GM12878 (cell line): ENCODE measurements at regions not wholly inside any gene's neighbourhood (a gene's known extent, or its start where the extent isn't known, plus 50 kb on each side); places are given as distances from the start of the nearest gene placed in this dataset.

Experiments
- ATAC-seq: fragments of 200-7000 bp; cut with Tn5 transposase; 3 replicates; pipeline ENCODE4 v1.9.1; 2020; ENCODE audit warnings: mild to moderate bottlenecking, moderate library complexity
- BruUV-seq: library from RNA; stranded (reverse); fragments of 400-500 nt; replicated peaks from 2 replicates; lab custom pipeline; 2021; lab: Mats Ljungman, UMichigan
- CTCF ChIA-PET: fragments of 300-600 bp; sonication (Branson Sonifier 250); formaldehyde crosslinking; extraction: SDS; loops from one replicate; lab custom pipeline; 2021; ENCODE audit warnings: inconsistent platforms; lab: Yijun Ruan, JAX
- POLR2A ChIA-PET: fragments of 350-600 bp; formaldehyde crosslinking; extraction: SDS; loops from one replicate; lab custom pipeline; 2021; ENCODE audit warnings: inconsistent platforms; lab: Charles Lee
- RAD21 ChIA-PET: fragments of 300-600 bp; sonication (Branson Sonifier 250); formaldehyde crosslinking; loops from one replicate; lab custom pipeline; 2023; ENCODE audit warnings: antibody characterized with exemption; ENCODE audit not compliant: unreplicated experiment; lab: Charles Lee
- SMC1A ChIA-PET: fragments of 300-600 bp; sonication (Branson Sonifier 250); formaldehyde crosslinking; loops from one replicate; lab custom pipeline; 2023; ENCODE audit not compliant: unreplicated experiment, uncharacterized antibody; lab: Charles Lee
- DNase-seq: peaks from one replicate; pipeline ENCODE4 v3.0.0-alpha.2; 2011; ENCODE audit warnings: low read depth, low spot score
- FAIRE-seq: peaks from 3 replicates; lab custom pipeline; 2011; peaks lifted over from hg19 to GRCh38; lab: Jason Lieb, UNC
- H2AFZ ChIP-seq: 2 replicates; pipeline ENCODE4 v1.6.0; 2011; ENCODE audit warnings: low read depth, low read length, control low read depth; ENCODE audit not compliant: control insufficient read depth
- H3K27ac ChIP-seq: 2 replicates; pipeline ENCODE4 v1.5.1; 2011; ENCODE audit warnings: control low read depth; ENCODE audit not compliant: control insufficient read depth, insufficient read depth
- H3K27me3 ChIP-seq, 2 experiments: replicated peaks in 1 of 2; 2 replicates each; pipeline versions ENCODE4 v1.6.0 to v1.6.1; 2011; ENCODE audit warnings: low read length in 1 of 2; ENCODE audit not compliant: control insufficient read depth in 2 of 2, insufficient read depth in 2 of 2
- H3K36me3 ChIP-seq, 2 experiments: 2 replicates each; pipeline ENCODE4 v1.5.1; 2011; ENCODE audit warnings: low read length in 1 of 2; ENCODE audit not compliant: control insufficient read depth in 2 of 2, insufficient read depth in 2 of 2
- H3K4me1 ChIP-seq: 2 replicates; pipeline ENCODE4 v1.6.1; 2011; ENCODE audit warnings: mild to moderate bottlenecking, low read length, moderate library complexity, mixed read lengths; ENCODE audit not compliant: control insufficient read depth, insufficient read depth
- H3K4me2 ChIP-seq: 2 replicates; pipeline ENCODE4 v1.6.0; 2011; ENCODE audit warnings: control low read depth; ENCODE audit not compliant: control insufficient read depth, insufficient read depth
- H3K4me3 ChIP-seq: fragments of 200-600 bp; sonication (generic); 2 replicates; pipeline ENCODE4 v1.5.1; 2016
- H3K79me2 ChIP-seq: 2 replicates; pipeline ENCODE4 v1.6.0; 2011; ENCODE audit warnings: low read length; ENCODE audit not compliant: control insufficient read depth, insufficient read depth
- H3K9ac ChIP-seq: 2 replicates; pipeline ENCODE4 v1.8.0; 2011; ENCODE audit warnings: low read length, control low read depth, mixed read lengths; ENCODE audit not compliant: control insufficient read depth, insufficient read depth
- H3K9me3 ChIP-seq: replicated peaks from 3 replicates; pipeline ENCODE4 v1.5.1; 2011; ENCODE audit warnings: mild to moderate bottlenecking, low read length; ENCODE audit not compliant: control insufficient read depth, insufficient read depth
- H4K20me1 ChIP-seq: 2 replicates; pipeline ENCODE4 v1.6.0; 2011; ENCODE audit not compliant: control insufficient read depth, insufficient read depth
- BRCA1 ChIP-seq: IDR thresholded peaks from 2 replicates; pipeline ENCODE4 v1.6.1; 2011; ENCODE audit warnings: low read depth, low read length, improper control_type of control experiment
- CBFB ChIP-seq: IDR thresholded peaks from 2 replicates; pipeline ENCODE4 v1.6.1; 2016; ENCODE audit warnings: antibody characterized with exemption, low read depth
- CBX3 ChIP-seq: fragments of 200-600 bp; sonication (generic); IDR thresholded peaks from 2 replicates; pipeline ENCODE4 v1.6.1; 2016; ENCODE audit warnings: low read depth, borderline replicate concordance
- CBX5 ChIP-seq: sonication (generic); IDR thresholded peaks from 2 replicates; pipeline ENCODE4 v1.6.1; 2016; ENCODE audit warnings: low read depth, moderate library complexity, mild to moderate bottlenecking, inconsistent platforms
- CHD1 ChIP-seq: IDR thresholded peaks from 2 replicates; pipeline ENCODE4 v1.6.1; 2012; ENCODE audit warnings: low read depth, low read length, improper control_type of control experiment
- EZH2 ChIP-seq: IDR thresholded peaks from 2 replicates; pipeline ENCODE4 v1.6.1; 2012; ENCODE audit warnings: low read depth, mild to moderate bottlenecking, control low read depth, inconsistent platforms, low read length, borderline replicate concordance; ENCODE audit not compliant: control insufficient read depth
- JUND ChIP-seq: IDR thresholded peaks from 2 replicates; pipeline ENCODE4 v1.6.1; 2012; ENCODE audit warnings: low read depth, mild to moderate bottlenecking, low read length, improper control_type of control experiment, moderate library complexity
- NFIC ChIP-seq: IDR thresholded peaks from 2 replicates; pipeline ENCODE4 v1.6.1; 2012; ENCODE audit warnings: low read depth, mild to moderate bottlenecking, inconsistent platforms, low read length, moderate library complexity
- PML ChIP-seq: IDR thresholded peaks from 2 replicates; pipeline ENCODE4 v1.6.1; 2012; ENCODE audit warnings: low read length, inconsistent platforms
- RB1 ChIP-seq: fragments of 450-650 bp; formaldehyde crosslinking; IDR thresholded peaks from 2 replicates; pipeline ENCODE4 v1.6.1; 2017; ENCODE audit warnings: mild to moderate bottlenecking, borderline replicate concordance
- RCOR1 ChIP-seq: conservative IDR thresholded peaks from 2 replicates; pipeline ENCODE4 v1.6.1; 2012; ENCODE audit warnings: low read depth, low read length, improper control_type of control experiment
- RUNX3 ChIP-seq: IDR thresholded peaks from 2 replicates; pipeline ENCODE4 v1.6.1; 2012; ENCODE audit warnings: low read length, inconsistent platforms
- SIX5 ChIP-seq: IDR thresholded peaks from 2 replicates; pipeline ENCODE4 v1.6.1; 2011; ENCODE audit warnings: mild to moderate bottlenecking, low read depth, low read length, moderate library complexity; ENCODE audit not compliant: severe bottlenecking
- SMC3 ChIP-seq: IDR thresholded peaks from 2 replicates; pipeline ENCODE4 v1.6.1; 2011; ENCODE audit warnings: low read length, improper control_type of control experiment, borderline replicate concordance
- SREBF2 ChIP-seq: IDR thresholded peaks from 2 replicates; pipeline ENCODE4 v1.6.1; 2012; ENCODE audit warnings: mild to moderate bottlenecking, low read length
- SUZ12 ChIP-seq: fragments of 200-600 bp; sonication (generic); IDR thresholded peaks from one replicate; pipeline ENCODE4 v1.6.1; 2018; ENCODE audit warnings: antibody characterized with exemption, mild to moderate bottlenecking; ENCODE audit not compliant: unreplicated experiment
- WRNIP1 ChIP-seq: IDR thresholded peaks from 2 replicates; pipeline ENCODE4 v1.6.1; 2011; ENCODE audit warnings: low read depth, low read length, improper control_type of control experiment, borderline replicate concordance
- ZBED1 ChIP-seq: IDR thresholded peaks from 2 replicates; pipeline ENCODE4 v1.6.1; 2016; ENCODE audit warnings: borderline replicate concordance
- ZBTB33 ChIP-seq: fragments of 450-650 bp; IDR thresholded peaks from 2 replicates; pipeline ENCODE4 v1.6.1; 2017; ENCODE audit warnings: mild to moderate bottlenecking
- ZNF592 ChIP-seq: fragments of 450-650 bp; IDR thresholded peaks from 2 replicates; pipeline ENCODE4 v1.6.1; 2017; ENCODE audit warnings: mild to moderate bottlenecking, moderate library complexity
- WGBS: methylation state at CpG from one replicate; pipeline ENCODE4 v1.1.6; 2016; ENCODE audit warnings: low lambda C conversion rate; ENCODE audit not compliant: insufficient replicate concordance, insufficient coverage; ENCODE audit errors: missing lambda C conversion rate; 5-methylcytosine and 5-hydroxymethylcytosine counted together
- in situ Hi-C: fragments of 300-500 bp; cut with MboI; formaldehyde crosslinking; loops from 9 replicates; pipeline ENCODE4 v1.14.3; 2018; ENCODE audit warnings: mixed read lengths
- intact Hi-C: fragments of 100-400 bp; cut with micrococcal nuclease; formaldehyde crosslinking; loops from one replicate; pipeline ENCODE4 v1.14.2; 2022; ENCODE audit not compliant: unreplicated experiment

GRCh38 chr7:4437916-4438315 lies 244.2 kb upstream of the FOXK1 start:
- Histone ChIP-seq H3K9ac (no peak overlapping the region), H3K9me3 (no peaks in the 10 kb centered on the region; the same call in 2 of the 3 replicates), H3K4me3 (no peak overlapping the region), H3K4me1 (no peaks in the 10 kb centered on the region), H3K27me3 (no peaks in the 10 kb centered on the region), H4K20me1 (no peaks in the 10 kb centered on the region), H3K27ac (no peak overlapping the region), H3K79me2 (no peaks in the 10 kb centered on the region), H3K4me2 (no peak overlapping the region), H2AFZ (no peak overlapping the region), H3K36me3 (no peaks in the 10 kb centered on the region)
- RAD21 ChIA-PET = no interaction called here
- SMC1A ChIA-PET = no interaction called here
- WGBS = 33% methylated on average over 4 of the region's 4 CpGs
- in situ Hi-C loops (no loop called here), intact Hi-C loops (no loop called here)
- CTCF ChIA-PET = no interaction called here
- DNase-seq = no peak
- POLR2A ChIA-PET = no interaction called here
- ATAC-seq = no peak
- TF ChIP-seq NFIC (no peak), RB1 (no peak), BRCA1 (no peak), PML (no peak), SREBF2 (no peak), ZNF592 (no peak), CBFB (no peak), CBX5 (no peak), SMC3 (no peak), RCOR1 (no peak), ZBED1 (no peak), ZBTB33 (no peak), CHD1 (no peak), CBX3 (no peak), EZH2 (no peak), RUNX3 (no peak), SIX5 (no peak), JUND (no peak), WRNIP1 (no peak), SUZ12 (no peak)
- no TSS peak for BruUV-seq
- FAIRE-seq = no peak
